ENCODE measurements at regions not wholly inside any gene's neighbourhood (a gene's known extent, or its start where the extent isn't known, plus 50 kb on each side); places are given as distances from the start of the nearest gene placed in this dataset.

DNA sequence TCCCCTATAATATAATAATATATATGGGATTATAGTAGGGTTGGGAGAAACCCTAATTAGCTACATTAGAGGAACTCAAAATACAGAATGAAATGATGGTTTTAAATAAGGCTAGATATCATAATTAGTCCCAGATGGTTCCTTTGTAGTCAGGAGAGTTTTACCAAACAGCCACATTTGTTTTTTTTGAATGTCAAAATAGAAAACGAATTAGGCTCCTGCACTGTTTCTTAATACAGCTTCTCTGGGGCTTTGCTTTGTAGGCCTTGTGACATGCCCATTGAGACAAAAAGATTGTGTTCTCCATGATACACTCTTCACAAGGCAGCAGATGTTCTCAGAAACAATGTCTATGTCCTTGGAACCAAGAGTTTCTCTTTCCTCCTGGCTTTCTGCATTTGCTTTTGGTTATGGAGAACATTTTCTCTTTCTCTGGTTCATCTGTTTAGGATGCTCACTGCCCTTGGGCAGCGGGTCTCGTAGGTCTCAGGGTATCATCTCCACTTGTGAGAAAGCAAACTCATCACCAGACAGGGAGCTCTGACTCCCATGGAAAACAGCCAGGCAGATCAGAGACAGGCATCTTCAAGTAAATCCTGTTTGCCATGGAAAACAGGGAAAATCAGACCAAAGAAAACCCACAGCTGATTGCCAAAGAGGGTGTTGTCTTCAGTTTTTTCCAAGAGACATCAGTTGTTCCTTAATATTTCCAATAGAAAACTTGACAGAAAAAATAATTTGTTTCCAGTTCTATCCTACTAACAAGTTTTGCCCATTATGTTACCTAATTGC is 54.1 kb upstream of the RPS23 start:
- TF ChIP-seq EZH2 (IDR thresholded peaks at IDR 0.05; ENCODE audit: low read depth, low read length, severe bottlenecking) (no peak), POLR2A (IDR thresholded peaks at IDR 0.05; ENCODE audit: control extremely low read depth in 1 of 2, low read depth in 2 of 2, low read length in 2 of 2) (no peak), ZNF274 (IDR thresholded peaks at IDR 0.05; ENCODE audit: borderline replicate concordance, extremely low read depth, low read length) (no peak), CTCF (IDR thresholded peaks at IDR 0.05; ENCODE audit: control extremely low read depth in 1 of 3, insufficient read depth in 1 of 3, low read depth in 1 of 3, low read length in 3 of 3) (no peak), HDAC6 (IDR thresholded peaks at IDR 0.05; ENCODE audit: low read depth, low read length) (no peak), SIRT6 (IDR thresholded peaks at IDR 0.05; ENCODE audit: low read length) (no peak), CHD2 (IDR thresholded peaks at IDR 0.05; ENCODE audit: low read length) (no peak), TEAD4 (IDR thresholded peaks at IDR 0.05; ENCODE audit: low read depth, low read length) (no peak), BRCA1 (IDR thresholded peaks at IDR 0.05; ENCODE audit: low read depth, low read length) (no peak), RFX5 (IDR thresholded peaks at IDR 0.05; ENCODE audit: borderline replicate concordance, low read depth, low read length) (no peak)
- TF ChIP-seq, protein P1, sequence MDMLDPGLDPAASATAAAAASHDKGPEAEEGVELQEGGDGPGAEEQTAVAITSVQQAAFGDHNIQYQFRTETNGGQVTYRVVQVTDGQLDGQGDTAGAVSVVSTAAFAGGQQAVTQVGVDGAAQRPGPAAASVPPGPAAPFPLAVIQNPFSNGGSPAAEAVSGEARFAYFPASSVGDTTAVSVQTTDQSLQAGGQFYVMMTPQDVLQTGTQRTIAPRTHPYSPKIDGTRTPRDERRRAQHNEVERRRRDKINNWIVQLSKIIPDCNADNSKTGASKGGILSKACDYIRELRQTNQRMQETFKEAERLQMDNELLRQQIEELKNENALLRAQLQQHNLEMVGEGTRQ (IDR thresholded peaks at IDR 0.05; ENCODE audit: low read length) = no peak
- TF ChIP-seq, protein P2, sequence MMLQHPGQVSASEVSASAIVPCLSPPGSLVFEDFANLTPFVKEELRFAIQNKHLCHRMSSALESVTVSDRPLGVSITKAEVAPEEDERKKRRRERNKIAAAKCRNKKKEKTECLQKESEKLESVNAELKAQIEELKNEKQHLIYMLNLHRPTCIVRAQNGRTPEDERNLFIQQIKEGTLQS (IDR thresholded peaks at IDR 0.05; ENCODE audit: insufficient read depth, low read depth, low read length) = no peak

All from H1 (cell line).